KMS-11 (cell line): ENCODE measurements at regions not wholly inside any gene's neighbourhood (a gene's known extent, or its start where the extent isn't known, plus 50 kb on each side); places are given as distances from the start of the nearest gene placed in this dataset.

Experiments used
- H2AFZ ChIP-seq: fragments of 200-600 bp; sonication (generic); 2 replicates; pipeline ENCODE4 v1.6.1; 2016; ENCODE audit warnings: antibody characterized with exemption, mixed run types, low read depth
- H3K27ac ChIP-seq: fragments of 200-600 bp; sonication (generic); 2 replicates; pipeline ENCODE4 v1.6.1; 2016; ENCODE audit warnings: mild to moderate bottlenecking, mixed run types
- H3K27me3 ChIP-seq: fragments of 200-600 bp; sonication (generic); 2 replicates; pipeline ENCODE4 v1.6.1; 2017; ENCODE audit warnings: mild to moderate bottlenecking, low read depth, mixed run types, moderate library complexity; ENCODE audit not compliant: insufficient read depth
- H3K36me3 ChIP-seq: fragments of 200-600 bp; sonication (generic); 2 replicates; pipeline ENCODE4 v1.6.1; 2017; ENCODE audit warnings: mild to moderate bottlenecking, mixed run types; ENCODE audit not compliant: insufficient read depth
- H3K4me1 ChIP-seq: fragments of 200-600 bp; sonication (generic); 2 replicates; pipeline ENCODE4 v1.6.1; 2016; ENCODE audit warnings: mild to moderate bottlenecking, low read depth, mixed run types; ENCODE audit not compliant: poor library complexity, severe bottlenecking
- H3K4me2 ChIP-seq: fragments of 200-600 bp; sonication (generic); 2 replicates; pipeline ENCODE4 v1.7.0; 2016; ENCODE audit warnings: mild to moderate bottlenecking, mixed run types
- H3K4me3 ChIP-seq: fragments of 200-600 bp; sonication (generic); IDR thresholded peaks from 2 replicates; pipeline ENCODE4 v1.6.1; 2017; ENCODE audit warnings: low read depth, low read length, mixed read lengths; ENCODE audit not compliant: insufficient read depth
- H3K79me2 ChIP-seq: fragments of 200-600 bp; sonication (generic); 2 replicates; pipeline ENCODE4 v1.6.1; 2016; ENCODE audit warnings: low read depth, mixed run types; ENCODE audit not compliant: insufficient read depth
- H3K9ac ChIP-seq: fragments of 200-600 bp; sonication (generic); 2 replicates; pipeline ENCODE4 v1.6.1; 2016; ENCODE audit warnings: mild to moderate bottlenecking, mixed run types
- H4K20me1 ChIP-seq: fragments of 200-600 bp; sonication (generic); 2 replicates; pipeline ENCODE4 v1.6.1; 2016; ENCODE audit warnings: mild to moderate bottlenecking, mixed run types; ENCODE audit not compliant: insufficient read depth
- CTCF ChIP-seq: fragments of 200-600 bp; sonication (generic); conservative IDR thresholded peaks from 2 replicates; pipeline ENCODE4 v1.6.1; 2017; ENCODE audit warnings: low read depth, mild to moderate bottlenecking, antibody characterized with exemption, low read length, moderate library complexity, mixed read lengths

- no peaks in the 10 kb centered on the region for H3K79me2 ChIP-seq
Measured at GRCh38 chr13:91046715-91047327, 300.7 kb upstream of the MIR17HG start.

GRCh38 chr13:91050970-91051369, 296.5 kb upstream of the MIR17HG start:
- Histone ChIP-seq H3K4me2 (no peak overlapping the region), H3K27me3 (no peaks in the 10 kb centered on the region), H3K4me1 (no peaks in the 10 kb centered on the region), H3K79me2 (no peaks in the 10 kb centered on the region), H3K9ac (no peak overlapping the region), H4K20me1 (no peaks in the 10 kb centered on the region), H3K27ac (no peak overlapping the region), H2AFZ (no peak overlapping the region), H3K36me3 (no peaks in the 10 kb centered on the region), H3K4me3 (no peak overlapping the region)
- TF ChIP-seq CTCF = no peak

More at GRCh38 chr13:91046715-91047327, 300.7 kb upstream of the MIR17HG start:
- Histone ChIP-seq H3K9ac (no peak overlapping the region), H3K4me2 (no peak overlapping the region), H3K27ac (no peak overlapping the region), H2AFZ (no peak overlapping the region), H3K4me3 (no peak overlapping the region), H3K4me1 (no peaks in the 10 kb centered on the region), H3K27me3 (no peaks in the 10 kb centered on the region), H4K20me1 (no peaks in the 10 kb centered on the region), H3K36me3 (no peaks in the 10 kb centered on the region)
- no peak for TF ChIP-seq CTCF

GRCh38 chr13:91052876-91053275, 294.6 kb upstream of the MIR17HG start:
- Histone ChIP-seq H3K4me1 (peaks cover 3% of the 10 kb centered on the region), H3K79me2 (no peaks in the 10 kb centered on the region), H3K27me3 (no peaks in the 10 kb centered on the region), H3K4me3 (no peak overlapping the region), H3K27ac (no peak overlapping the region), H3K36me3 (no peaks in the 10 kb centered on the region), H3K4me2 (no peak overlapping the region), H4K20me1 (no peaks in the 10 kb centered on the region), H2AFZ (no peak overlapping the region), H3K9ac (no peak overlapping the region)
- TF ChIP-seq CTCF = no peak

- Histone ChIP-seq H3K4me1 (peaks cover 3% of the 10 kb centered on the region), H2AFZ (no peak overlapping the region), H3K9ac (no peak overlapping the region), H3K36me3 (no peaks in the 10 kb centered on the region), H3K27ac (no peak overlapping the region), H3K4me2 (no peak overlapping the region), H4K20me1 (no peaks in the 10 kb centered on the region), H3K27me3 (no peaks in the 10 kb centered on the region), H3K4me3 (no peak overlapping the region), H3K79me2 (no peaks in the 10 kb centered on the region)
- TF ChIP-seq CTCF = no peak
Measured at GRCh38 chr13:91053318-91054065, 294.0 kb upstream of the MIR17HG start.
